ENCODE measurements at regions not wholly inside any gene's neighbourhood (a gene's known extent, or its start where the extent isn't known, plus 50 kb on each side); places are given as distances from the start of the nearest gene placed in this dataset.

DNA sequence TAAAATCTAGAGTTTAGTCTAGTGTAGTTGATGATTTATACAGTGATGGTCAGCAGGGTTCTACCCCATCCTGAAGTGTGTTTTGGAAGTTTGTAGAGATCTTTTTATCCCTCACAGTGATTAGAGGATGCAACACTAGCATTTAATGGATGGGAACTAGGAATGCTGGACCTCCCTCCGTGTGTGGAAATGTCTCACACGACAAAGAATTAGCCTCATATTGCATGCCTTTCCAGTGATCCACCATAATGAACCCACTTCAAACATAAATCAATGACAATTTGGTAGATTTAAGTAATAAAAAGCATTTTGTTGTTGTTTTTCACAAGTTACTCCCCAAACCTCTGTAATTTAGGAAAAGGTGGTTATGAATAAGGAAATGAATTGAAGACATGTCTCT, 82.5 kb upstream of the LMNB1 start:
- no peaks in the 10 kb centered on the region for H3K4me1 ChIP-seq (ENCODE audit: control insufficient read depth in 5 of 5, insufficient read depth in 5 of 5, low read length in 5 of 5)
- H3K4me3 ChIP-seq (ENCODE audit: low read depth in 1 of 5, low read length in 5 of 5): no peak overlapping the region
- H3K9ac ChIP-seq (ENCODE audit: low read length in 5 of 5): no peak overlapping the region
- no peaks in the 10 kb centered on the region for H3K9me3 ChIP-seq (ENCODE audit: control insufficient read depth in 5 of 5, low read length in 5 of 5)
- H3K27ac ChIP-seq (ENCODE audit: low read depth, low read length): no peak overlapping the region
- no peaks in the 10 kb centered on the region for H3K27me3 ChIP-seq (ENCODE audit: control insufficient read depth in 5 of 5, insufficient read depth in 4 of 5, low read length in 5 of 5)
- no peaks in the 10 kb centered on the region for H3K36me3 ChIP-seq (ENCODE audit: control insufficient read depth in 5 of 5, insufficient read depth in 5 of 5, low read length in 5 of 5)

DNA sequence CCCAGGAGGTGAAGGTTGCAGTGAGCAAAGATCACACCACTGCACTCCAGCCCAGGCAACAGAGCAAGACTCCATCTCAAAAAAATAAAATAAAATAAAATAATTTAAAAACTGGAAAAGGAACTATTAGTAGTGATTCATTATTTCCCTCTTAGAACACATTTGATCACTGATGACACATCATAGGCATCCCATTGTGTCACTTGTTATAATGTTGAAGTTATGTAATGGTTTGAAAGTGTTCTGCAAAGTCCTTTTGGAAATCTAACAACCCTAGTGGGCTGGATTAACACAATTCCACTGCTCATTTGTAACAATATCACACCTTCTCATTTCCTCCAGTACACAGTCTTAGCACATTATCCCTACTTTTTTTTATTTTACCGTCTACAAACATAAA, 81.8 kb upstream of the LMNB1 start:
- H3K9me3 ChIP-seq (ENCODE audit: control insufficient read depth in 5 of 5, low read length in 5 of 5): no peaks in the 10 kb centered on the region
- no peaks in the 10 kb centered on the region for H3K36me3 ChIP-seq (ENCODE audit: control insufficient read depth in 5 of 5, insufficient read depth in 5 of 5, low read length in 5 of 5)
- H3K4me1 ChIP-seq (ENCODE audit: control insufficient read depth in 5 of 5, insufficient read depth in 5 of 5, low read length in 5 of 5): no peaks in the 10 kb centered on the region
- H3K27me3 ChIP-seq (ENCODE audit: control insufficient read depth in 5 of 5, insufficient read depth in 4 of 5, low read length in 5 of 5): no peaks in the 10 kb centered on the region
- no peak overlapping the region for H3K27ac ChIP-seq (ENCODE audit: low read depth, low read length)
- H3K4me3 ChIP-seq (ENCODE audit: low read depth in 1 of 5, low read length in 5 of 5): no peak overlapping the region
- H3K9ac ChIP-seq (ENCODE audit: low read length in 5 of 5): no peak overlapping the region

DNA sequence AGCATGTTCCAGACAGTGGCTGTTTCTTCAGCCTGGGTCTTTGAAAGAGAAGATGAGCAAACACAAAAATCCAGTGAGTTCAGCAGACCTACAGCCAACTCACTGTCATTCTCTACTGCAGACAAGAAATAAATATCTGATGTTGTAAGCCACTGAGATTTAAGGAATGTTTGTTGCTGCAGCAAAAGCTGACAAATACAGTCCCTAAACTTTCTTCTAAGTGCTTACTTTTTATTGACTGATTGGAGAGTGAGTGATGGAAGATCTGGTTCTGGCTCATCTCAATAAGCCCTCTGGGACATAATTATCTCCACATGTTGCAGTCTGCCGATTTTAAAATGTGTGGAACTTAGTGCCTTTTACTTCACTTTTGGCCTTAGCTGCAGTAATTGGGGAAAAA, 69.9 kb upstream of the LMNB1 start:
- H3K36me3 ChIP-seq (ENCODE audit: control insufficient read depth in 5 of 5, insufficient read depth in 5 of 5, low read length in 5 of 5): no peaks in the 10 kb centered on the region
- no peak overlapping the region for H3K9ac ChIP-seq (ENCODE audit: low read length in 5 of 5)
- no peak overlapping the region for H3K4me3 ChIP-seq (ENCODE audit: low read depth in 1 of 5, low read length in 5 of 5)
- no peaks in the 10 kb centered on the region for H3K27me3 ChIP-seq (ENCODE audit: control insufficient read depth in 5 of 5, insufficient read depth in 4 of 5, low read length in 5 of 5)
- H3K4me1 ChIP-seq (ENCODE audit: control insufficient read depth in 5 of 5, insufficient read depth in 5 of 5, low read length in 5 of 5): no peaks in the 10 kb centered on the region
- no peak overlapping the region for H3K27ac ChIP-seq (ENCODE audit: low read depth, low read length)
- peaks cover 0 to 4% (median 0%) of the 10 kb centered on the region in 5 donors for H3K9me3 ChIP-seq (ENCODE audit: control insufficient read depth in 5 of 5, low read length in 5 of 5)

DNA sequence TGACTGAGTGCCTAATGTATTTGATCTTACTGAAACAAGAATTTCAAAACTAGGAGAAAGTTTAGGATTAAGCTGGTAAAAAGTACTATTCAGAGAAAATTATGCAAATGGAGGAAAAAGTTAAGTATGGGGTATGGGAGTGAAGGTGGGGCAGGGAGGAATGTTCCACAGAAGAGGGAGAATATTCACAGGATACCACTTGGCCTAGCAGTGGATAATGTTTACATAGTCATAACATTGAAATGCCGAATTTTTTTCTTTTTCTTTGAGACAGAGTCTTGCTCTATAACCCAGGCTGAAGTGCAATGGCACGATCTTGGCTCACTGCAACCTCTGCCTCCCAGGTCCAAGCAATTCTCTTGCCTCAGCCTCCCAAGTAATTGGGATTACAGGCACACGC, 61.2 kb upstream of the LMNB1 start:
- peaks cover 0 to 2% (median 0%) of the 10 kb centered on the region in 5 donors for H3K27me3 ChIP-seq (ENCODE audit: control insufficient read depth in 5 of 5, insufficient read depth in 4 of 5, low read length in 5 of 5)
- no peak overlapping the region for H3K4me3 ChIP-seq (ENCODE audit: low read depth in 1 of 5, low read length in 5 of 5)
- no peak overlapping the region for H3K27ac ChIP-seq (ENCODE audit: low read depth, low read length)
- no peak overlapping the region for H3K9ac ChIP-seq (ENCODE audit: low read length in 5 of 5)
- no peaks in the 10 kb centered on the region for H3K9me3 ChIP-seq (ENCODE audit: control insufficient read depth in 5 of 5, low read length in 5 of 5)
- no peaks in the 10 kb centered on the region for H3K4me1 ChIP-seq (ENCODE audit: control insufficient read depth in 5 of 5, insufficient read depth in 5 of 5, low read length in 5 of 5)
- no peaks in the 10 kb centered on the region for H3K36me3 ChIP-seq (ENCODE audit: control insufficient read depth in 5 of 5, insufficient read depth in 5 of 5, low read length in 5 of 5)

DNA sequence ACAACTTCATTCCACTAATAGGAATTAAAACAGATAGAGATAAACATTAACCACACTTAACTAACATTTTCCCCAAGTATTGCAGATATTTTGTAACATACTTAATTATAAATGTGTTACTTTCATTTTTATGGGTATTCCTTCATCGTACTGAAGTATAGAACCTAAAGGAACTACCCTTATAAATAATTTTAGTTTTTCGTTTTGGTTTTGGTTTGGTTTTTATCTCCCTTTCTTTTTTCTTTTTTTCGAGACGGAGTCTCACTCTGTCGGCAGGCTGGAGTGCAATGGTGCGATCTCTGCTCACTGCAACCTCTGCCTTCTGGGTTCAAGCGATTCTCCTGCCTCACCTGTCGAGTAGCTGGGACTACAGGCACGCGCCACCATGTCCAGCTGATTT, 60.1 kb upstream of the LMNB1 start:
- Histone ChIP-seq H3K27ac (ENCODE audit: low read depth, low read length) (no peak overlapping the region), H3K4me3 (ENCODE audit: low read depth in 1 of 5, low read length in 5 of 5) (no peak overlapping the region), H3K9me3 (ENCODE audit: control insufficient read depth in 5 of 5, low read length in 5 of 5) (no peaks in the 10 kb centered on the region), H3K9ac (ENCODE audit: low read length in 5 of 5) (no peak overlapping the region), H3K27me3 (ENCODE audit: control insufficient read depth in 5 of 5, insufficient read depth in 4 of 5, low read length in 5 of 5) (peaks cover 0 to 2% (median 0%) of the 10 kb centered on the region in 5 donors), H3K36me3 (ENCODE audit: control insufficient read depth in 5 of 5, insufficient read depth in 5 of 5, low read length in 5 of 5) (no peaks in the 10 kb centered on the region), H3K4me1 (ENCODE audit: control insufficient read depth in 5 of 5, insufficient read depth in 5 of 5, low read length in 5 of 5) (no peaks in the 10 kb centered on the region)

DNA sequence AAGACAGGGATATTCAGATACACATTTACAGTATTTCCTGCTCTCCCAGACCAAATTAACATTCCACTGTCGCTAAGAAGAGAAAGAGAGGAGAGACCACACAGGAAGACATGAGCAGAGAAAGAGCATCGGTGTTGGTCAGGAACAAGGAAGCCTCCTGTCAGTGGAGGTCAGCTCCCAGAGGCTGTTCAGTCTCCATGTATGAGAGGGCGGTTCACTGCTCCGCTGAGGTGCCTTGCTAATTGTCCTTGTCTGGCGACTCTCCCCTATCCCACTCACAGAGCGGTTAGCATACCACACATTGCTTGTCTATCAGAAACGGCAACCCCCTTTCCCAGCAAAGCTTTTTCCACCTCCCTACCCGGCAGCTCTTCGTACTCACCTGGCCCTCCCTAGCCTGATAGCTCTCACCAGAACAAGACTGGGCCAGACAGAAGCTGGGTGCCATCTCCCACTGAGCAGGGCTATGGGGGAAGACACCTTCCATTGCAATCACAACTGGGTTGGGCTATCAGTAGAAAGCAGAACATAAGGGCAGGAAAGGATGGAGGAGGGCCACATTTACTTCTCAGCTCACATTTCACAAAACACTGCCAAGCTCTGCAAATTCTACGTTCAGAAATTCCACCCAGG, 58.6 kb upstream of the LMNB1 start:
- Histone ChIP-seq H3K36me3 (ENCODE audit: control insufficient read depth in 5 of 5, insufficient read depth in 5 of 5, low read length in 5 of 5) (no peaks in the 10 kb centered on the region), H3K9ac (ENCODE audit: low read length in 5 of 5) (no peak overlapping the region), H3K27me3 (ENCODE audit: control insufficient read depth in 5 of 5, insufficient read depth in 4 of 5, low read length in 5 of 5) (peaks cover 0 to 2% (median 0%) of the 10 kb centered on the region in 5 donors), H3K4me1 (ENCODE audit: control insufficient read depth in 5 of 5, insufficient read depth in 5 of 5, low read length in 5 of 5) (no peaks in the 10 kb centered on the region), H3K9me3 (ENCODE audit: control insufficient read depth in 5 of 5, low read length in 5 of 5) (peaks cover 0 to 2% (median 0%) of the 10 kb centered on the region in 5 donors), H3K4me3 (ENCODE audit: low read depth in 1 of 5, low read length in 5 of 5) (no peak overlapping the region), H3K27ac (ENCODE audit: low read depth, low read length) (no peak overlapping the region)

DNA sequence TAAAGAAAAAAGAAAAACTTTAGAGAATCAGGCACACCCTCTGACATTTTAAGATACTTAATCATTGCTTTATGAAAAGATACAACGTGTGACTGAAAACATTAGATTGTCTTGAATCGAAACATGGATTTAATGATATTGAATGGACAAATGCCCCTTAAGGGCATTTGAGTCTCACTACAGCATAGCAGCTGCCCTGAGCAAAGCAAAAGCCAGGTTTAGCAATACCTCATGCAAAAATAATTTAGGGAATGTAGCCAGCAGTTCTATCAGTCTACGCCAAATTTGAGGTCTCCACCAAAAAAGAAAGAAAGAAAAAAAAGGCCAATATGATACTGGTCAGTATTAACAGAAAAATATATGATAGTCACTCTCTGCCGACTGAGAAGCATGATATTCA, 56.6 kb upstream of the LMNB1 start:
- no peak overlapping the region for H3K4me3 ChIP-seq (ENCODE audit: low read depth in 1 of 5, low read length in 5 of 5)

DNA sequence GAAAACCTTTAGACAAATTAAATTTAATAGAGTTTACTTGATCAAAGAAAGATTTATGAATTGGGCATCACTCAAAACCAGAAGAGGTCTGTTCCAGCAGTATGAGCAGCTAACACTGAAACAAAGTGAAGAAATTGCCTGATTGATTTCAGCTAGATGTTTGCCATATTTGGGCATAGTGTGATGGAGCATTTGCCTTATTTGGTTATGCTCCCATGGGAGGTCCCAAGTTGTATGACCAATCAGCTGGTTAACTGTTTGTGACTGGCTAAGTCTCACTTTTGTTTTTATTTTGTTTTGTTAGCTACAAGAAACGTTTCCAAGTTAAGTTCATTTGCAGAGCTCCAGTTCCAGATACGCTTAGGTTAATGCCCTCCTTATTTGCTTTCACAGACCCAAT, 53.3 kb upstream of the LMNB1 start:
- no peak overlapping the region for H3K9ac ChIP-seq (ENCODE audit: low read length in 5 of 5)
- H3K4me3 ChIP-seq (ENCODE audit: low read depth in 1 of 5, low read length in 5 of 5): peak overlapping the region in 1 of 5 donors; percentile 17
- no peaks in the 10 kb centered on the region for H3K4me1 ChIP-seq (ENCODE audit: control insufficient read depth in 5 of 5, insufficient read depth in 5 of 5, low read length in 5 of 5)
- no peak overlapping the region for H3K27ac ChIP-seq (ENCODE audit: low read depth, low read length)
- peaks cover 0 to 2% (median 0%) of the 10 kb centered on the region in 5 donors for H3K9me3 ChIP-seq (ENCODE audit: control insufficient read depth in 5 of 5, low read length in 5 of 5)
- no peaks in the 10 kb centered on the region for H3K27me3 ChIP-seq (ENCODE audit: control insufficient read depth in 5 of 5, insufficient read depth in 4 of 5, low read length in 5 of 5)
- no peaks in the 10 kb centered on the region for H3K36me3 ChIP-seq (ENCODE audit: control insufficient read depth in 5 of 5, insufficient read depth in 5 of 5, low read length in 5 of 5)

More for the DNA sequence above, 56.6 kb upstream of the LMNB1 start:
- Histone ChIP-seq H3K4me1 (ENCODE audit: control insufficient read depth in 5 of 5, insufficient read depth in 5 of 5, low read length in 5 of 5) (no peaks in the 10 kb centered on the region), H3K27me3 (ENCODE audit: control insufficient read depth in 5 of 5, insufficient read depth in 4 of 5, low read length in 5 of 5) (peaks cover 0 to 2% (median 0%) of the 10 kb centered on the region in 5 donors), H3K9ac (ENCODE audit: low read length in 5 of 5) (no peak overlapping the region), H3K36me3 (ENCODE audit: control insufficient read depth in 5 of 5, insufficient read depth in 5 of 5, low read length in 5 of 5) (no peaks in the 10 kb centered on the region), H3K9me3 (ENCODE audit: control insufficient read depth in 5 of 5, low read length in 5 of 5) (peaks cover 0 to 2% (median 0%) of the 10 kb centered on the region in 5 donors), H3K27ac (ENCODE audit: low read depth, low read length) (no peak overlapping the region)
